Sigmoid colon (tissue), 4 donors: ENCODE measurements at regions not wholly inside any gene's neighbourhood (a gene's known extent, or its start where the extent isn't known, plus 50 kb on each side); places are given as distances from the start of the nearest gene placed in this dataset.

Source experiments
- CTCF ChIP-seq, 4 experiments: fragments of 450-650 bp in 3 of 4; fragments of 200-600 bp in 1 of 4; IDR thresholded peaks; one replicate each; pipeline ENCODE4 v1.5.1; 2016 to 2019; ENCODE audit warnings: antibody characterized with exemption in 4 of 4, mild to moderate bottlenecking in 3 of 4, moderate library complexity in 2 of 4
- EP300 ChIP-seq, 4 donors: sonication (generic); formaldehyde crosslinking; IDR thresholded peaks; one replicate each; pipeline ENCODE4 v1.6.1; 2017; ENCODE audit warnings: antibody characterized with exemption in 4 of 4
- POLR2A ChIP-seq, 2 donors: fragments of 450-650 bp; IDR thresholded peaks; one replicate each; pipeline ENCODE4 v1.6.1; 2016; ENCODE audit warnings: antibody characterized with exemption in 2 of 2, mild to moderate bottlenecking in 2 of 2, moderate library complexity in 2 of 2
- POLR2AphosphoS5 ChIP-seq, 4 donors: sonication (generic); formaldehyde crosslinking; IDR thresholded peaks; one replicate each; pipeline ENCODE4 v1.6.1; 2017; ENCODE audit warnings: antibody characterized with exemption in 4 of 4

GRCh38 chr5:162801235-162801634 is 636.2 kb upstream of the CCNG1 start:
- TF ChIP-seq CTCF (IDR thresholded peaks at IDR 0.05) (no peak), POLR2A (IDR thresholded peaks at IDR 0.05) (no peak), EP300 (IDR thresholded peaks at IDR 0.05) (no peak), POLR2AphosphoS5 (IDR thresholded peaks at IDR 0.05) (no peak)
